Hepatocyte (in vitro differentiated cells): ENCODE measurements at regions not wholly inside any gene's neighbourhood (a gene's known extent, or its start where the extent isn't known, plus 50 kb on each side); places are given as distances from the start of the nearest gene placed in this dataset.

Experiments
- DNase-seq: peaks from one replicate; pipeline ENCODE4 v3.0.0-alpha.2; 2016; ENCODE audit warnings: low spot score
- H2AFZ ChIP-seq: fragments of 200-600 bp; sonication (generic); 2 replicates; pipeline ENCODE4 v1.6.0; 2016; ENCODE audit warnings: antibody characterized with exemption, mild to moderate bottlenecking
- H3K27ac ChIP-seq: fragments of 200-600 bp; sonication (generic); 2 replicates; pipeline ENCODE4 v1.5.1; 2016; ENCODE audit warnings: mild to moderate bottlenecking
- H3K27me3 ChIP-seq: fragments of 200-600 bp; sonication (generic); 2 replicates; pipeline ENCODE4 v1.6.1; 2016
- H3K36me3 ChIP-seq: fragments of 200-600 bp; sonication (generic); replicated peaks from 2 replicates; pipeline ENCODE4 v1.5.1; 2016; ENCODE audit warnings: low read depth; ENCODE audit not compliant: insufficient read depth
- H3K4me1 ChIP-seq: fragments of 200-600 bp; sonication (generic); 2 replicates; pipeline ENCODE4 v1.5.1; 2016; ENCODE audit warnings: mild to moderate bottlenecking, moderate library complexity; ENCODE audit not compliant: insufficient read depth
- H3K4me2 ChIP-seq: fragments of 200-600 bp; sonication (generic); 2 replicates; pipeline ENCODE4 v1.6.0; 2016
- H3K4me3 ChIP-seq: fragments of 200-600 bp; sonication (generic); 2 replicates; pipeline ENCODE4 v1.5.1; 2016; ENCODE audit warnings: mild to moderate bottlenecking
- H3K79me2 ChIP-seq: fragments of 200-600 bp; sonication (generic); 2 replicates; pipeline ENCODE4 v1.6.0; 2017; ENCODE audit warnings: mild to moderate bottlenecking
- H3K9me2 ChIP-seq: fragments of 200-600 bp; sonication (generic); replicated peaks from 2 replicates; pipeline ENCODE4 v1.6.0; 2017; ENCODE audit warnings: mild to moderate bottlenecking; ENCODE audit not compliant: insufficient read depth
- H3K9me3 ChIP-seq: fragments of 200-600 bp; sonication (generic); 2 replicates; pipeline ENCODE4 v1.5.1; 2016; ENCODE audit warnings: low read depth, mild to moderate bottlenecking
- H4K20me1 ChIP-seq: fragments of 200-600 bp; sonication (generic); 2 replicates; pipeline ENCODE4 v1.6.0; 2016; ENCODE audit warnings: mild to moderate bottlenecking; ENCODE audit not compliant: insufficient read depth, poor library complexity, severe bottlenecking
- CTCF ChIP-seq: fragments of 200-600 bp; sonication (generic); IDR thresholded peaks from 2 replicates; pipeline ENCODE4 v1.5.1; 2016; ENCODE audit warnings: antibody characterized with exemption, mild to moderate bottlenecking; ENCODE audit not compliant: poor library complexity
- EZH2 ChIP-seq: fragments of 200-600 bp; sonication (generic); IDR thresholded peaks from 2 replicates; pipeline ENCODE4 v1.6.1; 2016; ENCODE audit warnings: antibody characterized with exemption, mild to moderate bottlenecking, borderline replicate concordance
- EZH2phosphoT487 ChIP-seq: fragments of 200-600 bp; sonication (generic); IDR thresholded peaks from one replicate; pipeline ENCODE4 v1.6.1; 2018; ENCODE audit warnings: antibody characterized with exemption, mild to moderate bottlenecking, low read depth, moderate library complexity; ENCODE audit not compliant: unreplicated experiment, severe bottlenecking
- WGBS: methylation state at CpG from one replicate; pipeline ENCODE4 v1.1.6; 2016; ENCODE audit warnings: low lambda C conversion rate; ENCODE audit errors: missing lambda C conversion rate; 5-methylcytosine and 5-hydroxymethylcytosine counted together

- Histone ChIP-seq H3K27me3 (no peaks in the 10 kb centered on the region), H3K36me3 (no peaks in the 10 kb centered on the region), H3K4me2 (no peak overlapping the region), H2AFZ (no peak overlapping the region), H3K4me1 (no peaks in the 10 kb centered on the region), H3K9me3 (no peaks in the 10 kb centered on the region), H3K79me2 (no peaks in the 10 kb centered on the region), H4K20me1 (no peaks in the 10 kb centered on the region), H3K27ac (no peak overlapping the region), H3K4me3 (no peak overlapping the region), H3K9me2 (no peaks in the 10 kb centered on the region)
- 92% methylated on average over 23 of the region's 24 CpGs for WGBS
- no peak for DNase-seq
- TF ChIP-seq EZH2phosphoT487 (no peak), CTCF (no peak), EZH2 (no peak)
Observed at GRCh38 chr9:90729351-90729750, 72.3 kb upstream of the SYK start.

- H2AFZ ChIP-seq: no peak overlapping the region
- H3K4me3 ChIP-seq: no peak overlapping the region
- no peak for TF ChIP-seq EZH2phosphoT487
- TF ChIP-seq EZH2: no peak
- TF ChIP-seq CTCF: no peak
- DNase-seq: no peak
- 91% methylated on average over 6 of the region's 6 CpGs for WGBS
- H4K20me1 ChIP-seq: no peaks in the 10 kb centered on the region
- no peak overlapping the region for H3K27ac ChIP-seq
- no peaks in the 10 kb centered on the region for H3K9me2 ChIP-seq
- H3K4me2 ChIP-seq: no peak overlapping the region
- no peaks in the 10 kb centered on the region for H3K9me3 ChIP-seq
- no peaks in the 10 kb centered on the region for H3K27me3 ChIP-seq
- H3K79me2 ChIP-seq: no peaks in the 10 kb centered on the region
- no peaks in the 10 kb centered on the region for H3K4me1 ChIP-seq
- H3K36me3 ChIP-seq: no peaks in the 10 kb centered on the region
Observed at GRCh38 chr9:90727488-90727887, 74.1 kb upstream of the SYK start.

- H3K36me3 ChIP-seq: no peaks in the 10 kb centered on the region
- no peaks in the 10 kb centered on the region for H3K9me3 ChIP-seq
- H4K20me1 ChIP-seq: no peaks in the 10 kb centered on the region
- no peak overlapping the region for H3K4me3 ChIP-seq
- no peaks in the 10 kb centered on the region for H3K79me2 ChIP-seq
- H3K4me2 ChIP-seq: no peak overlapping the region
- H3K27ac ChIP-seq: no peak overlapping the region
- no peak overlapping the region for H2AFZ ChIP-seq
- H3K27me3 ChIP-seq: no peaks in the 10 kb centered on the region
- H3K9me2 ChIP-seq: no peaks in the 10 kb centered on the region
- WGBS: 64% methylated on average over 5 of the region's 5 CpGs
- DNase-seq: no peak
- no peaks in the 10 kb centered on the region for H3K4me1 ChIP-seq
- TF ChIP-seq CTCF (no peak), EZH2 (no peak), EZH2phosphoT487 (no peak)
Observed at GRCh38 chr9:90726215-90726614, 75.4 kb upstream of the SYK start.

GRCh38 chr9:90724880-90725279 is 76.7 kb upstream of the SYK start:
- Histone ChIP-seq H3K4me1 (no peaks in the 10 kb centered on the region), H3K36me3 (no peaks in the 10 kb centered on the region), H3K4me3 (no peak overlapping the region), H4K20me1 (no peaks in the 10 kb centered on the region), H3K4me2 (no peak overlapping the region), H3K9me3 (no peaks in the 10 kb centered on the region), H3K79me2 (no peaks in the 10 kb centered on the region), H3K27me3 (no peaks in the 10 kb centered on the region), H3K27ac (no peak overlapping the region), H3K9me2 (no peaks in the 10 kb centered on the region), H2AFZ (no peak overlapping the region)
- no peak for DNase-seq
- no peak for TF ChIP-seq EZH2phosphoT487
- no peak for TF ChIP-seq CTCF
- no peak for TF ChIP-seq EZH2
- WGBS: 91% methylated on average over 7 of the region's 7 CpGs
